GM12892 (cell line): ENCODE measurements at regions not wholly inside any gene's neighbourhood (a gene's known extent, or its start where the extent isn't known, plus 50 kb on each side); places are given as distances from the start of the nearest gene placed in this dataset.

Experiments
- POLR2A ChIP-seq: IDR thresholded peaks from 2 replicates; pipeline ENCODE4 v1.6.1; 2011; ENCODE audit warnings: low read depth, low read length, control low read depth
- POLR2AphosphoS5 ChIP-seq: IDR thresholded peaks from 2 replicates; pipeline ENCODE4 v1.6.1; 2011; ENCODE audit warnings: low read depth, low read length, control low read depth

- TF ChIP-seq POLR2AphosphoS5: no peak
- TF ChIP-seq POLR2A: no peak
Measured at GRCh38 chr21:38088916-38089762, 167.7 kb upstream of the KCNJ15 start.
